ENCODE measurements at regions not wholly inside any gene's neighbourhood (a gene's known extent, or its start where the extent isn't known, plus 50 kb on each side); places are given as distances from the start of the nearest gene placed in this dataset.

- peak; percentile 12 to 38 for DNase-seq (ENCODE audit: low read depth in 1 of 2, low spot score in 1 of 2)
- no peak for TF ChIP-seq CTCF (IDR thresholded peaks at IDR 0.05; ENCODE audit: low read depth, low read length)
Observed at GRCh38 chr12:115500872-115501271, 776.6 kb downstream of the MED13L start.

DNA sequence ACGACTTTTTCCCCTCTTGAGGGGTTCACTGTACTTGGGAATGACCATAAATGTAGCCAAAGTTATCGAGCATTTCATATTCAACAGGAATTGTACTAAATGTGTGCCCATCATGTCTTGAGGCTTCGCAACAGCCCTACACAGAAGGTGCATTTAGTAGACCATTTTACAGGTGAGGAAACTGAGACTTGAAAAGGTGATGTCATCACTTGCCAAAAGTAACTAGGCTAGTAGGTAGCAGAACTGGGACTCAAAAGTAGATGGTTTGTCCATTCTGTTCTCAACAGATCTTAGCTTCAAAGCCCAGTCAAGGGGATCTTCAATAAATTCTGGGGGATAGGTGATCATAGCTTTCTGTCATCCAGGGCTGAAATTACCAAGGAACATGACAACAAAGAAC, 782.2 kb downstream of the MED13L start:
- peaks cover 5% of the 10 kb centered on the region for H3K4me1 ChIP-seq (ENCODE audit: low read depth)
- H3K27me3 ChIP-seq, result peaks cover 4% of the 10 kb centered on the region
- no peak overlapping the region for H3K27ac ChIP-seq
- H3K4me3 ChIP-seq, result no peak overlapping the region
- no peaks in the 10 kb centered on the region for H3K36me3 ChIP-seq
- H3K9me3 ChIP-seq (ENCODE audit: low read depth), result no peaks in the 10 kb centered on the region
- DNase-seq (ENCODE audit: low read depth in 1 of 2, low spot score in 1 of 2), result no peak
- TF ChIP-seq CTCF (IDR thresholded peaks at IDR 0.05; ENCODE audit: low read depth, low read length), result no peak

More at GRCh38 chr12:115500872-115501271, 776.6 kb downstream of the MED13L start:
- no peaks in the 10 kb centered on the region for H3K9me3 ChIP-seq (ENCODE audit: low read depth)
- no peak overlapping the region for H3K4me3 ChIP-seq
- H3K27ac ChIP-seq, result no peak overlapping the region
- peaks cover 11% of the 10 kb centered on the region for H3K4me1 ChIP-seq (ENCODE audit: low read depth)
- no peaks in the 10 kb centered on the region for H3K36me3 ChIP-seq
- H3K27me3 ChIP-seq, result no peaks in the 10 kb centered on the region

- no peak for TF ChIP-seq CTCF (IDR thresholded peaks at IDR 0.05; ENCODE audit: low read depth, low read length)
- peaks cover 5% of the 10 kb centered on the region for H3K4me1 ChIP-seq (ENCODE audit: low read depth)
- no peak overlapping the region for H3K4me3 ChIP-seq
- H3K36me3 ChIP-seq, result no peaks in the 10 kb centered on the region
- no peak overlapping the region for H3K27ac ChIP-seq
- no peak for DNase-seq (ENCODE audit: low read depth in 1 of 2, low spot score in 1 of 2)
- peaks cover 14% of the 10 kb centered on the region for H3K27me3 ChIP-seq
- H3K9me3 ChIP-seq (ENCODE audit: low read depth), result no peaks in the 10 kb centered on the region
Observed at GRCh38 chr12:115492553-115492952, 784.9 kb downstream of the MED13L start.

GRCh38 chr12:115491511-115492250, 785.8 kb downstream of the MED13L start:
- peaks cover 5% of the 10 kb centered on the region for H3K4me1 ChIP-seq (ENCODE audit: low read depth)
- no peak overlapping the region for H3K27ac ChIP-seq
- H3K27me3 ChIP-seq, result peaks cover 14% of the 10 kb centered on the region
- TF ChIP-seq CTCF (IDR thresholded peaks at IDR 0.05; ENCODE audit: low read depth, low read length), result no peak
- no peak for DNase-seq (ENCODE audit: low read depth in 1 of 2, low spot score in 1 of 2)
- H3K36me3 ChIP-seq, result no peaks in the 10 kb centered on the region
- no peak overlapping the region for H3K4me3 ChIP-seq
- H3K9me3 ChIP-seq (ENCODE audit: low read depth), result no peaks in the 10 kb centered on the region

- Histone ChIP-seq H3K36me3 (no peaks in the 10 kb centered on the region), H3K27ac (no peak overlapping the region)
- no peak for DNase-seq (ENCODE audit: low read depth in 1 of 2, low spot score in 1 of 2)
Observed at GRCh38 chr12:115489253-115489652, 788.2 kb downstream of the MED13L start.

More at GRCh38 chr12:115489253-115489652, 788.2 kb downstream of the MED13L start:
- no peak for TF ChIP-seq CTCF (IDR thresholded peaks at IDR 0.05; ENCODE audit: low read depth, low read length)
- peaks cover 14% of the 10 kb centered on the region for H3K27me3 ChIP-seq
- H3K4me3 ChIP-seq, result no peak overlapping the region
- peaks cover 5% of the 10 kb centered on the region for H3K4me1 ChIP-seq (ENCODE audit: low read depth)
- no peaks in the 10 kb centered on the region for H3K9me3 ChIP-seq (ENCODE audit: low read depth)
